Omental fat pad (tissue), 3 donors: ENCODE measurements at regions not wholly inside any gene's neighbourhood (a gene's known extent, or its start where the extent isn't known, plus 50 kb on each side); places are given as distances from the start of the nearest gene placed in this dataset.

ENCODE experiments used
- ATAC-seq: fragments of 150-250 bp; one replicate; pipeline ENCODE4 v1.9.1; 2016; ENCODE audit warnings: mild to moderate bottlenecking, moderate library complexity; ENCODE audit not compliant: low FRiP score
- DNase-seq: peaks from one replicate; pipeline ENCODE4 v3.0.0-alpha.2; 2019; ENCODE audit warnings: low spot score
- TF ChIP-seq, protein P1 (sequence below), 3 donors: fragments of 450-650 bp; IDR thresholded peaks; one replicate each; pipeline ENCODE4 v1.5.1; 2016 to 2017; ENCODE audit warnings: antibody characterized with exemption in 3 of 3, mild to moderate bottlenecking in 3 of 3, moderate library complexity in 2 of 3

- DNase-seq = no peak
- TF ChIP-seq, protein P1, sequence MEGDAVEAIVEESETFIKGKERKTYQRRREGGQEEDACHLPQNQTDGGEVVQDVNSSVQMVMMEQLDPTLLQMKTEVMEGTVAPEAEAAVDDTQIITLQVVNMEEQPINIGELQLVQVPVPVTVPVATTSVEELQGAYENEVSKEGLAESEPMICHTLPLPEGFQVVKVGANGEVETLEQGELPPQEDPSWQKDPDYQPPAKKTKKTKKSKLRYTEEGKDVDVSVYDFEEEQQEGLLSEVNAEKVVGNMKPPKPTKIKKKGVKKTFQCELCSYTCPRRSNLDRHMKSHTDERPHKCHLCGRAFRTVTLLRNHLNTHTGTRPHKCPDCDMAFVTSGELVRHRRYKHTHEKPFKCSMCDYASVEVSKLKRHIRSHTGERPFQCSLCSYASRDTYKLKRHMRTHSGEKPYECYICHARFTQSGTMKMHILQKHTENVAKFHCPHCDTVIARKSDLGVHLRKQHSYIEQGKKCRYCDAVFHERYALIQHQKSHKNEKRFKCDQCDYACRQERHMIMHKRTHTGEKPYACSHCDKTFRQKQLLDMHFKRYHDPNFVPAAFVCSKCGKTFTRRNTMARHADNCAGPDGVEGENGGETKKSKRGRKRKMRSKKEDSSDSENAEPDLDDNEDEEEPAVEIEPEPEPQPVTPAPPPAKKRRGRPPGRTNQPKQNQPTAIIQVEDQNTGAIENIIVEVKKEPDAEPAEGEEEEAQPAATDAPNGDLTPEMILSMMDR (IDR thresholded peaks at IDR 0.05) = no peak
- ATAC-seq = no peak
Observed at GRCh38 chr4:26044524-26044923, 130.5 kb downstream of the SMIM20 start.

DNA sequence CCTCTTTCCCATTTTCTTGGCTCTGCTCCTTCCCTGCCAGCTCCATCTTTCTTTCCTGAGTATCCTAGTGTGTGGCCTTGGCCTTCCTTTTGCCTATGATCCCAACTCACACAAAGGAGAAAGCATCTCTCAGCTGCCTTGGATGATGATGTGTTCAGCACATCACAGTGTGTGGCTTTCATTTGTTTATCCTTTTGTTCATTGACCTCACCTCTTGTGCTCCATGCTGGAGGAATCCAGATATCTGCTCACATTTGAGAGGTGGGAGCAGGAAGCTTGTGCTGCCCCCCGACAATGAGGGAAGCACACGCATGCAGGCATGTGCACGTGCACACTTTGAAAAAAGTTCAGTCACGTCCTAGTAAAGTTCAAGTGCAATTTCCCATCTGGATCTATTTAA, 131.0 kb downstream of the SMIM20 start:
- DNase-seq (no peak), ATAC-seq (no peak)
- TF ChIP-seq, protein P1 (IDR thresholded peaks at IDR 0.05) = no peak

GRCh38 chr4:26047795-26048194, 133.8 kb downstream of the SMIM20 start:
- TF ChIP-seq, protein P1 (IDR thresholded peaks at IDR 0.05) = no peak
- peak; percentile 9 for DNase-seq
- no peak for ATAC-seq

- TF ChIP-seq, protein P1 (IDR thresholded peaks at IDR 0.05) = no peak
- DNase-seq (peak; percentile 23), ATAC-seq (peak; percentile 87)
Observed at GRCh38 chr4:26048378-26048882, 134.4 kb downstream of the SMIM20 start.

DNA sequence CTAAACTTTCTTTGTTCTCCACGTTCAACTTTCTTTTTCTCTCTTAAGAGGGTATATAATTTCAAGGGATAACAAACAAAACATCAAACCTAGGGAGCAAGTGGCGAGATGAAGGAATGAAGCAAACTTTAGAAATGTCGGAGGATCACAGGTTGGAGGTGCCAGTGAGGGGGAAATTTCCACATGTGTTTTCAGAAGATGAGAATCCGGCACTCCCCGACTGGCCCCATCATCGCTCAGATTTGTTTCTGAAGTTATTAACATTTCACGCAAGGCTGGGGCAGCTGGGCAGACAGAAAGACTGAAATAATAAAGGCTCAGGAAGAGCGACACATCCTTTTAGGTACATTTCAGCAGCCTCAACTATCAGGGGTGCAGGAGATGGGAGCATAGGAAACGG, 134.9 kb downstream of the SMIM20 start:
- TF ChIP-seq, protein P1 (IDR thresholded peaks at IDR 0.05) = no peak
- peak; percentile 21 for DNase-seq
- peak; percentile 72 for ATAC-seq

DNA sequence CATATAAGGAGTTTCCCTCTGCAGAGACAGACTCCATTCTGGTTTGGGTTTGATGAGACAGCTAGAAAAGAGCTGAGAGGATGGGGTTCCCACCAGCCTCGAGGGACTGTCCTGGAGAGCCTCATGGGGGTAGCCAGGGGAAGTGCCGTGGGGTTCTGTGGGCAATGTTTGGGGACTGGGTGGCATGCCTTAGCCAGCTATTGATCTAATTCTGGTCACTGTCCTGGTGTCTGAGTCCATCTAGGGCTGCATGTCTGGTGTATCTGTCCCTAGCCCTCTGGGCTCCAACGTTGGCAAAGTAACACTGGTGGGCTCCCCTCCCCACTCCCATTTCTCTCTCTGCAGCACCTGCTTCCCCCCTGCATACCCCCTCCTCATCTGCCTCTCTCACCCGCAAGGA, 135.4 kb downstream of the SMIM20 start:
- DNase-seq (peak; percentile 13), ATAC-seq (no peak)
- TF ChIP-seq, protein P1 (IDR thresholded peaks at IDR 0.05) = no peak

- ATAC-seq = no peak
Observed at GRCh38 chr4:26050212-26050643, 136.2 kb downstream of the SMIM20 start.

More at GRCh38 chr4:26050212-26050643, 136.2 kb downstream of the SMIM20 start:
- peak; percentile 21 for DNase-seq
- TF ChIP-seq, protein P1 (IDR thresholded peaks at IDR 0.05) = no peak
